ENCODE measurements at regions not wholly inside any gene's neighbourhood (a gene's known extent, or its start where the extent isn't known, plus 50 kb on each side); places are given as distances from the start of the nearest gene placed in this dataset.

GRCh38 chr2:22993250-22993649, 391.7 kb upstream of the KLHL29 start:
- no peak for TF ChIP-seq CTCF (IDR thresholded peaks at IDR 0.05; ENCODE audit: low read depth, low read length, poor library complexity, severe bottlenecking)
- TF ChIP-seq EZH2phosphoT487 (IDR thresholded peaks at IDR 0.05; ENCODE audit: borderline replicate concordance, low read length): no peak
